ENCODE measurements at regions not wholly inside any gene's neighbourhood (a gene's known extent, or its start where the extent isn't known, plus 50 kb on each side); places are given as distances from the start of the nearest gene placed in this dataset.

DNA sequence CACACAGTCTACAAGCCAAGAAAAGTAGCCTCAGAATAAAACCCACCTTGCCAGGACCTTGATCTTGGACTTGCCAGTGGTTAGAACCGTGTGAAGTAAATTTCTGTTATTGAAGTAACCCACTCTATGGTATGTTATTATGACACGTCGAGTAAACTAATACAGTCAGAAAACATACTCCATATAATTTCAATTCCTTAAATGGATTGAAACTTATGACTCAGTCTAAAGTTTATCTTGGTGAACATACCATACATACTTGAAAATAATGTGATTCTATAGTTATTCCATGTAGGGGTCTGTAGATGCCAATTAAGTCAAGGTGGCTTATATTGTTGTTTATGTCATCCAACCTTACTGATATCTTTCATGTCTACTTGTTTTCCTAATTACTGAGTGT, 950.7 kb downstream of the TLE4 start:
- H3K9me3 Mint-ChIP-seq (ENCODE audit: insufficient read depth), result peaks cover 4% of the 10 kb centered on the region
- H3K4me1 Mint-ChIP-seq (ENCODE audit: low read depth), result no peaks in the 10 kb centered on the region
- POLR2A ChIA-PET, result no interaction called here
- no peak overlapping the region for H3K27ac Mint-ChIP-seq
- CTCF ChIA-PET, result no interaction called here
- no peaks in the 10 kb centered on the region for H3K36me3 Mint-ChIP-seq (ENCODE audit: low read depth)
- DNase-seq, result no peak
- no peak overlapping the region for H3K4me3 Mint-ChIP-seq
- no peak for ATAC-seq
- no peaks in the 10 kb centered on the region for H3K27me3 Mint-ChIP-seq (ENCODE audit: low read depth)

DNA sequence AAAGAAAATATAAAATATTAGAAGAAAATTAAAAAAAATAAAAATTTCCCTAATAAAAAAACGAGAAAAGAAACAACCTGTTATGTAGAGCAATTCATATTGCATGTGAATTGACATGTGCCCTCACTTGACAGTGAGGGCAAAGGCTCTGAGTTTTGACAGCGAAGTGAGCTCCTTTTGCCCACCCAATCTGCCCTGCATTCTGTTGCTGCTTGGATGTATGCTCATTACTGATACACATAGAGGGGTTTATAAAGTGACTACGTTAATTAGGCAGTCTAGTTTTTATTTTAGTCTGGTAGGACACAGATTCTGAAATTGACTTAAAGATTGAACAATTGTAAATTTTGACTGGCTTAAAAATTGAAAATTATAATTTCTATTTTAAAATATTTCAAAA, 949.4 kb downstream of the TLE4 start:
- Mint-ChIP-seq H3K4me3 (no peak overlapping the region), H3K9me3 (ENCODE audit: insufficient read depth) (peaks cover 4% of the 10 kb centered on the region), H3K4me1 (ENCODE audit: low read depth) (no peaks in the 10 kb centered on the region), H3K27ac (no peak overlapping the region), H3K36me3 (ENCODE audit: low read depth) (no peaks in the 10 kb centered on the region), H3K27me3 (ENCODE audit: low read depth) (no peaks in the 10 kb centered on the region)
- POLR2A ChIA-PET, result no interaction called here
- CTCF ChIA-PET, result no interaction called here
- ATAC-seq, result no peak
- DNase-seq, result no peak

GRCh38 chr9:80520231-80520630, 948.5 kb downstream of the TLE4 start:
- Mint-ChIP-seq H3K4me1 (ENCODE audit: low read depth) (no peaks in the 10 kb centered on the region), H3K27ac (no peak overlapping the region), H3K27me3 (ENCODE audit: low read depth) (no peaks in the 10 kb centered on the region), H3K4me3 (no peak overlapping the region), H3K9me3 (ENCODE audit: insufficient read depth) (peaks cover 4% of the 10 kb centered on the region), H3K36me3 (ENCODE audit: low read depth) (no peaks in the 10 kb centered on the region)
- DNase-seq, result no peak
- CTCF ChIA-PET, result no interaction called here
- POLR2A ChIA-PET, result no interaction called here
- no peak for ATAC-seq

GRCh38 chr9:80518441-80518840, 946.7 kb downstream of the TLE4 start:
- ChIA-PET POLR2A (no interaction called here), CTCF (no interaction called here)
- Mint-ChIP-seq H3K4me1 (ENCODE audit: low read depth) (no peaks in the 10 kb centered on the region), H3K4me3 (no peak overlapping the region), H3K27ac (no peak overlapping the region), H3K9me3 (ENCODE audit: insufficient read depth) (peaks cover 4% of the 10 kb centered on the region), H3K27me3 (ENCODE audit: low read depth) (no peaks in the 10 kb centered on the region), H3K36me3 (ENCODE audit: low read depth) (no peaks in the 10 kb centered on the region)
- DNase-seq (no peak), ATAC-seq (no peak)

- Mint-ChIP-seq H3K4me3 (no peak overlapping the region), H3K9me3 (ENCODE audit: insufficient read depth) (peaks cover 4% of the 10 kb centered on the region), H3K27ac (no peak overlapping the region), H3K27me3 (ENCODE audit: low read depth) (no peaks in the 10 kb centered on the region), H3K36me3 (ENCODE audit: low read depth) (no peaks in the 10 kb centered on the region), H3K4me1 (ENCODE audit: low read depth) (no peaks in the 10 kb centered on the region)
- DNase-seq, result no peak
- CTCF ChIA-PET, result no interaction called here
- POLR2A ChIA-PET, result no interaction called here
- no peak for ATAC-seq
These were observed 944.9 kb downstream of the TLE4 start for GRCh38 chr9:80516679-80517078.

GRCh38 chr9:80509358-80509757, 937.6 kb downstream of the TLE4 start:
- Mint-ChIP-seq H3K9me3 (ENCODE audit: insufficient read depth) (no peaks in the 10 kb centered on the region), H3K27me3 (ENCODE audit: low read depth) (no peaks in the 10 kb centered on the region), H3K4me3 (no peak overlapping the region), H3K27ac (no peak overlapping the region), H3K4me1 (ENCODE audit: low read depth) (no peaks in the 10 kb centered on the region), H3K36me3 (ENCODE audit: low read depth) (no peaks in the 10 kb centered on the region)
- CTCF ChIA-PET, result no interaction called here
- POLR2A ChIA-PET, result no interaction called here
- ATAC-seq, result no peak
- DNase-seq, result no peak

DNA sequence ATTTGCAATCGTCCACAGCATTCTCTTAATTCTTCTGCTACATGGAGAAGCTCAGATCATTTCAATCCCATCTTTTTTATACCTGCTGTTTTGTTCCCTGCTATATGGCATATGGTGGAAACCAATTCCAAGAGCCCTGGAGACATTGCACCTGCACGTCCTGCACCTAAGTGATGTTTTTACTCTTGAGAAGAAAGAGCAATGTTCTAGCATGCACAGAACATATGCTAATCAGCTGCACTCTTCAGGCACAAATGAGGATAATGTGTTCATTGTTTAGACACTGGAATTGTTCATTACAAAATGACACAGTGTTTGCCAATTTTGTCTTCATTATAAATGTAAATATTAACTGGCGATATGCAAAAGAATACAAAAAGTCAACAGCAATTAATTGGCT, 935.8 kb downstream of the TLE4 start:
- Mint-ChIP-seq H3K4me1 (ENCODE audit: low read depth) (no peaks in the 10 kb centered on the region), H3K9me3 (ENCODE audit: insufficient read depth) (no peaks in the 10 kb centered on the region), H3K36me3 (ENCODE audit: low read depth) (no peaks in the 10 kb centered on the region), H3K4me3 (no peak overlapping the region), H3K27ac (no peak overlapping the region), H3K27me3 (ENCODE audit: low read depth) (no peaks in the 10 kb centered on the region)
- POLR2A ChIA-PET, result no interaction called here
- DNase-seq (no peak), ATAC-seq (no peak)
- CTCF ChIA-PET, result no interaction called here

GRCh38 chr9:80504601-80505230, 933.0 kb downstream of the TLE4 start:
- ATAC-seq (no peak), DNase-seq (no peak)
- ChIA-PET CTCF (no interaction called here), POLR2A (no interaction called here)
- Mint-ChIP-seq H3K36me3 (ENCODE audit: low read depth) (no peaks in the 10 kb centered on the region), H3K9me3 (ENCODE audit: insufficient read depth) (no peaks in the 10 kb centered on the region), H3K27me3 (ENCODE audit: low read depth) (no peaks in the 10 kb centered on the region), H3K4me1 (ENCODE audit: low read depth) (no peaks in the 10 kb centered on the region), H3K4me3 (no peak overlapping the region), H3K27ac (no peak overlapping the region)

GRCh38 chr9:80503671-80504281, 932.0 kb downstream of the TLE4 start:
- ChIA-PET CTCF (no interaction called here), POLR2A (no interaction called here)
- no peaks in the 10 kb centered on the region for H3K9me3 Mint-ChIP-seq (ENCODE audit: insufficient read depth)
- H3K4me3 Mint-ChIP-seq, result no peak overlapping the region
- H3K27ac Mint-ChIP-seq, result no peak overlapping the region
- no peak for ATAC-seq
- no peaks in the 10 kb centered on the region for H3K4me1 Mint-ChIP-seq (ENCODE audit: low read depth)
- no peak for DNase-seq
- no peaks in the 10 kb centered on the region for H3K36me3 Mint-ChIP-seq (ENCODE audit: low read depth)
- no peaks in the 10 kb centered on the region for H3K27me3 Mint-ChIP-seq (ENCODE audit: low read depth)

DNA sequence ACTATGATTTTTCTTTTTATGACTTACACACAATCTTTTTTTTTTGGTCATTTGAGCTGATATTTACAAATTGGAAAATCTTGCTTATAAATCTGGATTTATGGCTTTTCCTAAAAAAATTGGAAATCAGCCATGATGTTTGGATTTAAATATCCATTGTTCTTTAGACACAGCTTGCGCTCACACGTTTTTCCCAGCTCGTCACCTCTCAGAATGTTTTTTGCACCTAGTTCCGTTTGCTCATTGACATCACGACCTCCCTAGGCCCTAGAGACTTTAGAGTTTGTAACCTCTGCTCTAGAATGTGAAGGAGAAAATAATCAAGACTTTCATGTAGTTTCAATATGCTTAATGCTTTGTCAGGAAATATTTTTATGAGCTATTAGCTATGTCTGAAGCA, 930.5 kb downstream of the TLE4 start:
- no peaks in the 10 kb centered on the region for H3K9me3 Mint-ChIP-seq (ENCODE audit: insufficient read depth)
- ChIA-PET CTCF (no interaction called here), POLR2A (no interaction called here)
- no peak for DNase-seq
- H3K36me3 Mint-ChIP-seq (ENCODE audit: low read depth), result no peaks in the 10 kb centered on the region
- no peak overlapping the region for H3K4me3 Mint-ChIP-seq
- no peaks in the 10 kb centered on the region for H3K27me3 Mint-ChIP-seq (ENCODE audit: low read depth)
- no peaks in the 10 kb centered on the region for H3K4me1 Mint-ChIP-seq (ENCODE audit: low read depth)
- ATAC-seq, result no peak
- no peak overlapping the region for H3K27ac Mint-ChIP-seq

DNA sequence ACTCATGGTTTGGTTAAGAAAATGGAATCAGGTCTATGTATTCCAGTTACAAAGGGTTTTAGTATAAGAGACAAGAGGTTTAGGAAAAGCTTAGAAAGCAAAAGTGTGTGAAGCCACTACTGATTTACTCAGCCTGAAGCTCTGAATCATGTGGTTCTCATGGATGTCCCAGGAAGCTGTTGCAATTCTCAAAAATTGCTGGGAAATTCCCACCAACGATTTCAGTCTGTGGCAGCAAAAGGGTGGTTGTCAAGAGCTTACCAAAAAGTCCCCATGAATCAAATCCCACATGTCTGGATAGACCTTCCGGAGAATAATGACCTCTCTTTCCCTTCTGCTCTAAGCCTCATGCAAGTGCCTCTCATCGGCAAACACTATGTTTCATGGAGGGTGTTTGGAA, 929.9 kb downstream of the TLE4 start:
- H3K4me3 Mint-ChIP-seq, result no peak overlapping the region
- ChIA-PET CTCF (no interaction called here), POLR2A (interaction anchor here (0.6 kb wide), 1 partner anchor 923 kb away, joined by 6 read pairs; no protein-coding TSS in a partner anchor)
- H3K4me1 Mint-ChIP-seq (ENCODE audit: low read depth), result no peaks in the 10 kb centered on the region
- H3K27me3 Mint-ChIP-seq (ENCODE audit: low read depth), result no peaks in the 10 kb centered on the region
- ATAC-seq (no peak), DNase-seq (no peak)
- no peak overlapping the region for H3K27ac Mint-ChIP-seq
- no peaks in the 10 kb centered on the region for H3K9me3 Mint-ChIP-seq (ENCODE audit: insufficient read depth)
- H3K36me3 Mint-ChIP-seq (ENCODE audit: low read depth), result no peaks in the 10 kb centered on the region

DNA sequence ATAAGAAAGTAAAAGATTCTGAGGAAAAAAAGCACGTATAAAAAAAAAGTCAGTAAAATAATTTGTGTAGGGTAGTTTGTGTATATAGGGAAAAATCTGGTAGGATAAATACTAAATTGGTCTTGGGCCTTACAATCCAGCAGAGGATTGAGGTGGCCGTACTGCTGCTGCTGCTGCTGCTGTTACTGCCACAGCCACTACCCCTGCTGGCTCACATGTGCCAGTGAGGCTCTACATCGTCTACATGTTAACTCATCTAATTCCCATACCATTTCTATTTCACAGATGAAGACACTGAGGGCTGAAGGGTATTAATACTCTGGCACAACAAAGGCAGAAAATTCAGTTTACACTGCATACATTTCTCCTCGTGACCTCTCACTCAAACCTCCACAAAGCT, 928.5 kb downstream of the TLE4 start:
- H3K27me3 Mint-ChIP-seq (ENCODE audit: low read depth), result no peaks in the 10 kb centered on the region
- no peaks in the 10 kb centered on the region for H3K9me3 Mint-ChIP-seq (ENCODE audit: insufficient read depth)
- ATAC-seq (no peak), DNase-seq (no peak)
- ChIA-PET CTCF (no interaction called here), POLR2A (no interaction called here)
- H3K27ac Mint-ChIP-seq, result no peak overlapping the region
- no peak overlapping the region for H3K4me3 Mint-ChIP-seq
- H3K4me1 Mint-ChIP-seq (ENCODE audit: low read depth), result no peaks in the 10 kb centered on the region
- no peaks in the 10 kb centered on the region for H3K36me3 Mint-ChIP-seq (ENCODE audit: low read depth)

DNA sequence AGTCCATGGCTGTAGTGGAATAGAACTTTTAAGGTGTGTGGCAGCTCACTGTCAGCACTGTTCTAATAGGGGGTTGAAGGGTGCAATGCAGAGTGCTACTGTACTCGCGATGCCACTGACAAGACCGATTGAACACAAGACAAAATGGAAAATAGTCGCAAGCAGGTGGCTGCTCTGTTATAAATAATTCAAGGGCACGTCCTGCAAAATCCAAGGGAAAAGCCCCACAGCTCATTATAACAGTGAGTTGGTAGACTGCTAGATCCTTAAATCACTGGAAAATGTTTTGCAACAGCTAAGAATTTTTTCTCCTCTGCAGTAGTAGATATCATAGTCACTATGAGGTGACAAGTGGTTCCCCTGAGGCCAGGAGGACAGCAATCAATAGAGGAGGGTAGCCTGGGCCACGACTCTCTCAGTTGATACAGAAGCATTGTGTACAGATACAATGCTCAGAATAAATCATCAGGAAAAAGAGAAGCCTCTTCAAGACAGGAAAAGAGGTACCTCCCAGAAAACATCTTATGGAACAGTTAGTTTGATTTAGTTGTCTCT, 926.3 kb downstream of the TLE4 start:
- Mint-ChIP-seq H3K4me1 (ENCODE audit: low read depth) (no peaks in the 10 kb centered on the region), H3K27ac (no peak overlapping the region), H3K4me3 (no peak overlapping the region), H3K36me3 (ENCODE audit: low read depth) (no peaks in the 10 kb centered on the region), H3K27me3 (ENCODE audit: low read depth) (no peaks in the 10 kb centered on the region), H3K9me3 (ENCODE audit: insufficient read depth) (no peaks in the 10 kb centered on the region)
- ATAC-seq (no peak), DNase-seq (no peak)
- ChIA-PET CTCF (no interaction called here), POLR2A (no interaction called here)
